HG02981 (cell line): ENCODE measurements at regions not wholly inside any gene's neighbourhood (a gene's known extent, or its start where the extent isn't known, plus 50 kb on each side); places are given as distances from the start of the nearest gene placed in this dataset.
"Not testable (repeated sequence)": the region's sequence is repeated elsewhere in the genome, so short reads cannot be mapped to it uniquely, and the experiment has no call there.

Experiments
- ATAC-seq: cut with Tn5 transposase; IDR thresholded peaks from one replicate; pipeline ENCODE4 v1.9.1; 2021; ENCODE audit warnings: mild to moderate bottlenecking, moderate library complexity; ENCODE audit not compliant: unreplicated experiment

- ATAC-seq: no peak
These were observed 96.3 kb upstream of the TRIM24 start for GRCh38 chr7:138363721-138364120.

DNA sequence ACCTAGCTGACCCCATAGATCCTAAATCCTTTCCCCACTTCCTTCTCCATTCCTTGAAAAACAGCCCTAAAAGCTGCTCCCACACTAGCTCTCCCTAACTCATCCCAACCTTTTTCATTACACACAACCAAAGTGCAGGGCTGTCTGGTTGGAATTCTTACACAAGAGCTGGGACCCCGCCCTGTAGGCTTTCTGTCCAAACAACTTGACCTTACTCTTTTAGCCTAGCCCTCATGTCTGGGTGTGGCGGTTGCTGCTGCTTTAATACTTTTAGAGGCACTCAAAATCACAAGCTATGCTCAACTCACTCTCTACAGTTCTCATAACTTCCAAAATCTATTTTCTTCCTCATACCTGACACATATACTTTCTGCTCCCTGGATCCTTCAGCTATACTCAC, 93.9 kb upstream of the TRIM24 start:
- not testable (repeated sequence) for ATAC-seq

- ATAC-seq: not testable (repeated sequence)
These were observed 93.4 kb upstream of the TRIM24 start for GRCh38 chr7:138366676-138367075.

GRCh38 chr7:138369797-138370196, 90.3 kb upstream of the TRIM24 start:
- no peak for ATAC-seq

DNA sequence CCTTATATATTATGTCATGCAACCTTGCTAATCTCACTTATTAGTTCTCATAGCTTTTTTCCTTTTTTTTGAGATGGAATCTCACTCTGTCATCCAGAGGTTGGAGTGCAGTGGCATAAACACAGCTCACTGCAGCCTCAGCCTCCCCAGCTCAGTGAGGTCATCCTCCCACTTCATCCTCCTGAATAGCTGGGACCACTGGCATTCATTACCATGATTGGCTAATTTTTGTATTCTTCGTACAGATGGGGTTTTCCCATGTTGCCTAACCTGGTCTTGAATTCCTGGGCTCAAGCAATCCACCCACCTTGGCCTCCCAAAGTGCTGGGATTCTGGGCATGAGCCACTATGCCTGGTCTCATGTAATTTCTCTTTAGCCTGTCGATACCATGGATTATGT, 89.1 kb upstream of the TRIM24 start:
- no peak for ATAC-seq

DNA sequence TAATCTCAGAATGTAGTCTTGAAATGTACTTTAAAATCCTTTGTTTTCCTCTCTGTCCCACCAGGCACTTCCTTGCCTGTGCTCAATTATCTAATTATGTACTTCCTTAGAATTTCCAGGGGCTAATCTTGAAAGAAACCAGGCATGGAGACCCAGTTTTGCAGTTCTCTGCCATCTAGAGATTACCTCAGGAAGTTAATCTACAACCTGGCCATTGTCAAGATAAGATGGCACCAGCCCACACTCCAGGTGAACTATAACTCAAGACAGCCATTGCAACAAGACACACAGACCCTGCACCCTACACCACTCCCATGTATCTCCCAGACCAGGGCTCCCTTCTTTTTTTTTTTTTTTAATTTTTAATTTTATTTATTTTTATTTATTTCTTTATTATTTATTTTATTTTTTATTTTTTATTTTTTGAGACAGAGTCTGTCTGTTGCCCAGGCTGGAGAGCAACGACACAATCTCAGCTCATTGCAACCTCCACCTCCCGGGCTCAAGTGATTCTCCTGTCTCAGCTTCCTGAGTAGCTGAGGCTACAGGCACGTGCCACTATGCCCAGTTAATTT, 85.9 kb upstream of the TRIM24 start:
- ATAC-seq: no peak

GRCh38 chr7:138377306-138377705, 82.8 kb upstream of the TRIM24 start:
- no peak for ATAC-seq

DNA sequence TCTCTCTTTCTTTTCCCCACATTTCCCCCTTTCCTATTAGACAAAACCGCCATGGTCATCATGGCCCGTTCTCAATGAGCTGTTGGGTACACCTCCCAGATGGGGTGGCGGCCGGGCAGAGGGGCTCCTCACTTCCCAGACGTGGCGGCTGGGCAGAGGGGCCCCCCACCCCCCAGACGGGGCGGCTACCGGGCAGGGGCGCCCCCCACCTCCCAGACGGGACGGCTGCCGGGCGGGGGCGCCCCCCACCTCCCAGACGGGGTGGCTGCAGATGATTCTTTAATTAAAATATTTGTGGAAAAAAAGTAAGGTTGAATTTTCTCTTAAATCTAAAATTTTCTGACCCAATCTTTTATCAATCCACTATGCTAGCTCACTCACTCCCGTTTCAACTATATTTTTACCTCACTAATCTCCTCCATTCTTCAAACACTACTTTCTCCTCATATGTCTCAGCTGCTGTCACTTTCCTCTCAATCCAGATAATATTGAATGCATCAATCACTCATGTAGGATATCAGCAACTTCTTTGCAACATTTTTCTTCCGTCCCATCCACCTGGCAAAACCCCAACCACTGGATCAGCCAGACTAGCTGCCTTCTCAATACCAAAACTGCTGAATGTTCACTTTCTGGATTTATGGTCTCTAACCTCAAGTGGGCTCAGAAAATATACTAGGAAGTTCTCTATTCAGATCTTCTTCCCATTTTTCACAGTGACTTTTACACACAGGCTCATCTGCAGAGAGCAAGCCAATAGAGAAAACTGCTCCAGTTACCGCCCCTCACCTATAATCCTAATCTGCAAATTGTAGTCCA, 81.1 kb upstream of the TRIM24 start:
- ATAC-seq: no peak

DNA sequence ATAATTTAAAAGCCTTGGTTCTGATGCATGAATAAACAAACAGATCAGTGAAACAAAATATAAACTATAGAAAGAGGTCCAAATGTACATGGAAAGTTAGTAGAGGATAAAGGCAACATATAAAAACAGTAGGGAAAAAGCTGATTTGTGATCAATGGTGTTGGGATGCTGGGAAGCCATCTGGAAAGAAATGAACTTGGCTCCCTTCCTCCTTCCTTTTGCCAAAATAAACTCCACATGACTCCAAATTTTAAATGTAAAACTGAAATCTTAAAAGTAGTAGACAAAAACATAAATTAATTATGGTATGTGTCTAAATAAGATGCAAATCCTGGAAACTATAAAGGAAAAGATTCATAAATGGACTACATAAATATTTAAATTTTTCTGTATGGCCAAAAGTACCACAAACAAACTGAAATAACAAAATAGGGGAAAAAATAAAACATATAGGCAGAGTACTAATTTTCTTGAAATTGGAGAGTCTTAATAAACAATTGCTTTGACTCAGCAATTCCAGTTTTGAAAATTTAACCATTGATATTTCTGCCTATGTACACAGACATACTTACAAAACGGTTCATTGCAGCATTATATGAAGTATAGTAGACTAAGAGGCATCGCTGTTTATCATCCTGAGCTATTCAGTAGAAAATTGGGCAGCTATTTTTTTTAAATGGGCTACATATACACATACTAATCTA, 77.0 kb upstream of the TRIM24 start:
- ATAC-seq: no peak

DNA sequence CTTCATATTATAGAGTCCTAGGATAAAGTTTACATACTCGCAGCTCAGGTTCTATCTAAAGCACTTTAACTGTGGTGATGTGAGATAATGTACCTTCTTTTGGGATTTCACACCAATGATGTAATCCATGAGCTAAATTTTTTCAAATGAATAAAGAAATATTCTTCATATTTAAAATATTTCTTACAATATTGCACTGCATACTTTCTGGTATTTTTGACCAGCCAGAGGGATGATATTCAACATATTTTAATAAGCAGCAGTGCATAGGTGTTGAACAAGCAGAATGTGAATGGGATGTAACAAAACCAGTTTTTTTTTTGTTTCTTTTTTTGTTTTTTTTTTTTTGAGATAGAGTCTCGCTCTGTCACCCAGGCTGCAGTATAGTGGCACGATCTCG, 73.2 kb upstream of the TRIM24 start:
- ATAC-seq: no peak

DNA sequence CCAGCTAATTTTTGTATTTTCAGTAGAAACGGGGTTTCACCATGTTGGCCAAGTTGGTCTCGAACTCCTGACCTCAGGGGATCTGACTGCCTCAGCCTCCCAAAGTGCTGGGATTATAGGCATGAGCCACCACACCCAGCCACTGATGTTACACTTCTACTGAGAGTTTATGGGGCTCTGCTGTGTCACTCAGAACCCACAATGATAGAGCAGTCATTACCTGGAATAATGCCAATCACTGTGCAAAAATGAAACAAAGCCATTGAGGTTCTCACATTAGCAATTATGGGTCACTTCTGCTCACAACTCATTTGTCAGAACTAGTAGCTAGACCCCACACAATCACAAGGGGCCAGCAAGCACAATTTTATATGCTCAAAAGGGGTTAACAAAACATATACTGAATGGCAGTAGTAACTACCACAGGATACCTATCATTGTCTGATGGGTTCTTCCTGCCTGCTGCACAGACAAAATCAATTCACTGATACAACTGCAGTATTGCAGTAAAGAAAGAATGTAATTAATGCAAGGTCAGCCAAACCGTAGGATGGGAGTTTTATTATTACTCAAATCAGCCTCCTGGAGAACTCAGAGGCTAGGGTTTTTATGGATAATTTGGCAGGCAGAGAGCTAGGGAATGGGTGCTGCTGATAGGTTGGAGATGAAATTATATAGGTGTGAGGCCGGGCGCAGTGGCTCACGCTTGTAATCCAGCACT, 72.1 kb upstream of the TRIM24 start:
- no peak for ATAC-seq

DNA sequence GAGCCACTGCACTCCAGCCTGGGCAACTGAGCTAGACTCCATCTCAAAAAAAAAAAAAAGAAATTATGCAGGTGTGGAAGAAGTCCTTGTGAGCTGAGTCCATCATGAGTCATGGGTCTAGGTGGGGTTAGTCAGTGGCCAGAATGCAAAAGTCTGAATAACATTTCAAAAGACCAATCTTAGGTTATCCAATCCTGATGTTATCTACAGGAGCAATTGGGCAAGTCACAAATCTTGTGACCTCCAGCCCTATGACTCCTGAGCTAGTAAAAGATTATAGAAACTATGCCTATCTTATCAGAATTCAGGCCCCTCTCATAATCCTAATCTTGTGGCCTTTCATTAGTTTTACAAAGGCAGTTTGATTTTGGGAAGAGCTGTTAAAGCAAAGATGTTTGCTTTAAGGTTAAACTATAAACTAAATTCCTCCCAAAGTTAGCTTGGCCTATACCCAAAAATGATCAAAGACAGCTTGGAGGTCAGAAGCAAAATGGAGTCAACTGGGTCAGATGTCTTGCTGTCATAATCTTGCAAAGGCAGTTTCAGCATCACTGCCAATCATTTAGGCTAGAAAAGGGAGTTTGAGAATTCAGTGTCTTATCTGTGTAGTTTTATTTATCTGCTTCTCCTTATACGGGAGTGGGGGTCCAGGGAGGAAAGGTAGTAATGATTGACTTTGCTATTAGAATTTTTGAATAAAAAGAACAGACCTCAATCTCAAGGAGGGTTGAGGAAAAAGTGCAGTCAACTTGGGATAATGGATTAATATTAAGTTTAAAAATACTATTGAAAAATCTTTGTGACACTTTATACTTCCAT, 71.2 kb upstream of the TRIM24 start:
- ATAC-seq: no peak

DNA sequence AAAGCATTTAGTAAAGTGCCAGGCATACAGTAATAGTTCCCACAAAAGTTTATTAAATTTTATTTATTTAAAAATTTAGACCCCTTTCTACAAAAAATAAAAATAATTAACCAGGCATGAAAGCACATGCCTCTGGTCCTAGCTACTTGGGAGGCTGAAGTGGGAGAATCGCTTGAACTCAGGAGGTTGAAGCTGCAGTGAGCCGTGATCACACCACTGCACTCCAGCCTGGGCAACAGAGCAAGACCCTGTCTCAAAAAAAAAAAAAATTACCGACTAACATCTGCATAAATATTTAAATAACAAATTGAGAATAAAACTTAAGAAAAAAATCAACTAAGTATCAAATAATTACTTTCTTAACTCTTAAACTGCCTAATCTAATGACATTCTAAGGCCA, 64.3 kb upstream of the TRIM24 start:
- no peak for ATAC-seq

- peak; percentile 95 for ATAC-seq
These were observed 63.6 kb upstream of the TRIM24 start for GRCh38 chr7:138396251-138397070.

- not testable (repeated sequence) for ATAC-seq
These were observed 63.0 kb upstream of the TRIM24 start for GRCh38 chr7:138397071-138397433.

- ATAC-seq: no peak
These were observed 61.2 kb upstream of the TRIM24 start for GRCh38 chr7:138398857-138399256.

DNA sequence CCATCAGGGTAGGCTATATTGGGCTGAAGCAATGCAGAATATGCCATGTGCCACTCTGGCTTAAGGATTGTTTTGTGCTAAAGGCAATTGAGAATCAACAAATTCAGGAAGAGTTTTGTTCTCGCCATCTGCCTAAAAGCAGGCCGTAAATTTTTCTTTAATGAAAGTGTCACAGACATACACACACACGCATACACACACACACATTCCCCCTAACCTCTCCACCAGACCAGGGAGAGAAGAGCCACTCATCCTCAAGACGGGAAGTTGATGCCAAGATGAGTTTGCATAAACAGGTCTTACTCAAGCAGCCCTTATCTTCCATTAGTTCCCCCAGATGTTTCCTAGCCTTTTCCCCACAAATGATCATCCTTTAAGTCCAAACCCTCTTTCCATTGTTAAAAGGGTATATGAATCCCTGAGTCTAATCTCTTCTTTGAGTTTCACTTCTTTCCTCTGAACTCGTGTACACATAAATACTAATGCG, 59.6 kb upstream of the TRIM24 start:
- no peak for ATAC-seq

DNA sequence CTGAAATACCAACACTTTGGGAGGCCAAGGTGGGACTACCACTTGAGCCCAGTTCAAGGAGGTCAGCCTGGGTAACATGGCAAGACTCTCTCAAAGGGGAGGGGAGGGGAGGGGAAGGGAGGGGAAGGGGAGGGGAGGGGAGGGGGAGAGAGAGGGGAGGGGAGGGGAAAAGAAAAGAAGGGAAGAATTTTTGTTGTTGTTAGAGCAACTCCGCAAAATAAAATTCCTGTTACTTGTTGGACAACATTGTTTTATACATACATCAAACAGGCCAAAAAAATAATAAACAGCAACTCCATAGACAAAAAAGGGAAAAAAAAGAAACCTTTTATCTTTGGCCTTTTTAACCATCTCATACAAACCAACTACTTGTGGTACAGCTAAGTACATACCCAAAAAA, 57.3 kb upstream of the TRIM24 start:
- ATAC-seq: no peak

- ATAC-seq: no peak
These were observed 54.6 kb upstream of the TRIM24 start for GRCh38 chr7:138405496-138405895.

- no peak for ATAC-seq
These were observed 52.3 kb upstream of the TRIM24 start for GRCh38 chr7:138407792-138408191.
